ENCODE measurements at regions not wholly inside any gene's neighbourhood (a gene's known extent, or its start where the extent isn't known, plus 50 kb on each side); places are given as distances from the start of the nearest gene placed in this dataset.

DNA sequence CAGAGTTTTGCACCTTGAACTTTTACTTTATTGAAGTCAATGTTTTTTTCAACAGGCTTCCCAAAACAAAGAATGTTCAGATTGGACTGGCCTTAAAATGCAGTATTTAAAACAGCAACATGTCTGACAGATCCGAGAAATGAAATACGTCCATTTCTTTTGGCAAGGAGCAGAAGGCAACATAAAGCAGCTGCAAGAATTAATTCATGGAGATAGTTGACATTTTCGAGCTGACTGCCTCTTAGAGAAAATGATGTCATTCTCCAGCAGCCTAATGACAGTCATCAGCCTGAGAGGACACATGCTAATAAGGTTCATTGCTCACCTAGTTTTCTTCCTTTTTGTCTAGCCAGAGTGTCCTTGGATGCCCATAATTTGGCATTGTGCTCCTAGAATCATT lies 232.2 kb upstream of the SEMA6A start:
- Histone ChIP-seq H3K9me3 (no peaks in the 10 kb centered on the region), H3K36me3 (no peaks in the 10 kb centered on the region), H3K4me1 (no peaks in the 10 kb centered on the region), H3K27ac (no peak overlapping the region), H3K4me3 (replicated peaks in 1 of 3) (no peak overlapping the region), H3K27me3 (no peaks in the 10 kb centered on the region)
- 70 to 87% methylated on average over 3 of the region's 3 CpGs for WGBS, 2 donors
- no peak for DNase-seq
- TF ChIP-seq POLR2A (IDR thresholded peaks at IDR 0.05) = no peak
- TF ChIP-seq, protein P1, sequence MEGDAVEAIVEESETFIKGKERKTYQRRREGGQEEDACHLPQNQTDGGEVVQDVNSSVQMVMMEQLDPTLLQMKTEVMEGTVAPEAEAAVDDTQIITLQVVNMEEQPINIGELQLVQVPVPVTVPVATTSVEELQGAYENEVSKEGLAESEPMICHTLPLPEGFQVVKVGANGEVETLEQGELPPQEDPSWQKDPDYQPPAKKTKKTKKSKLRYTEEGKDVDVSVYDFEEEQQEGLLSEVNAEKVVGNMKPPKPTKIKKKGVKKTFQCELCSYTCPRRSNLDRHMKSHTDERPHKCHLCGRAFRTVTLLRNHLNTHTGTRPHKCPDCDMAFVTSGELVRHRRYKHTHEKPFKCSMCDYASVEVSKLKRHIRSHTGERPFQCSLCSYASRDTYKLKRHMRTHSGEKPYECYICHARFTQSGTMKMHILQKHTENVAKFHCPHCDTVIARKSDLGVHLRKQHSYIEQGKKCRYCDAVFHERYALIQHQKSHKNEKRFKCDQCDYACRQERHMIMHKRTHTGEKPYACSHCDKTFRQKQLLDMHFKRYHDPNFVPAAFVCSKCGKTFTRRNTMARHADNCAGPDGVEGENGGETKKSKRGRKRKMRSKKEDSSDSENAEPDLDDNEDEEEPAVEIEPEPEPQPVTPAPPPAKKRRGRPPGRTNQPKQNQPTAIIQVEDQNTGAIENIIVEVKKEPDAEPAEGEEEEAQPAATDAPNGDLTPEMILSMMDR (IDR thresholded peaks at IDR 0.05) = no peak
- intact Hi-C loops (cut with DNase I) = no loop called here

DNA sequence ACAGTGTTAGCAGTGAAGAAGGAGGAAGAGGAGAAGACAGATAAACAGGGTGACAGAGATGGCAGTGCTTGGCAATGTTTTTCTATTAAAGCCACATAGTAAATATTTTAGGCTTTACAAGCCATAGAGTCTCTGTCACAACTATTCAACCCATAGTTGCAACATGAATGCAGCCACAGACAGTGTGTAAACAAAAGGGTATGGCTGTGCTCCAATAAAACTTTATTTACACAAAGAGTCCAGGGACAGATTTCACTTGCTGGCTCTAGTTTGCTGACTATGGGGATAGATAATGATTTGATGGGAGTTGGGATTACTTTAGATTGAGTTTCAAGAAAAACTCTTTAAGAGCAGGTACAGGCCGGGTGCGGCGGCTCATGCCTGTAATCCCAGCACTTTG lies 224.8 kb upstream of the SEMA6A start:
- H3K4me1 ChIP-seq = no peaks in the 10 kb centered on the region
- H3K27me3 ChIP-seq = no peaks in the 10 kb centered on the region
- TF ChIP-seq POLR2A (IDR thresholded peaks at IDR 0.05) = no peak
- TF ChIP-seq, protein P1 (IDR thresholded peaks at IDR 0.05) = no peak
- H3K36me3 ChIP-seq = no peaks in the 10 kb centered on the region
- whole genome bisulfite sequencing, 2 donors = 94 to 98% methylated on average over 3 of the region's 3 CpGs
- no peak overlapping the region for H3K4me3 ChIP-seq (replicated peaks in 1 of 3)
- H3K27ac ChIP-seq = no peak overlapping the region
- no peaks in the 10 kb centered on the region for H3K9me3 ChIP-seq
- intact Hi-C loops (cut with DNase I) = no loop called here
- no peak for DNase-seq

DNA sequence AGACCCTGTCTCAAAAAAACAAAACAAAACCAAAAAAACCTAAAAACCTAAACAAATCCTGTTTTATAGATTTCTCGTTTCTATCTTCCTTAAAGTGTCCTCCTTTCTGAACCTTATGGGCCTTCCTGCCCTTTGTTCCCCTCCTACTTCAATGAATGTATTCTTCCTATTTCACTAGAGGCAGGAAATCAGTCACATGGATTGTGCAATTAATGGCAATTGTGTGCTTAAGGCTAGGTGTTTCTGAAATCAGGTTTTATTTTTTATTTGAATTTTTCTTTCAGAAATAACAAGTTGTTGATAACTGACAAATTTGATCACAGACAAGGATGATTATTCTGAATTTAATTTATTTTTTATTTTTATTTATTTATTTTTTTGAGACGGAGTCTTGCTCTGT lies 220.6 kb upstream of the SEMA6A start:
- TF ChIP-seq, protein P1 (IDR thresholded peaks at IDR 0.05) = no peak
- no peak for TF ChIP-seq POLR2A (IDR thresholded peaks at IDR 0.05)
- no peaks in the 10 kb centered on the region for H3K27me3 ChIP-seq
- H3K36me3 ChIP-seq = no peaks in the 10 kb centered on the region
- no peak for DNase-seq
- H3K9me3 ChIP-seq = no peaks in the 10 kb centered on the region
- intact Hi-C loops (cut with DNase I) = no loop called here
- H3K4me1 ChIP-seq = no peaks in the 10 kb centered on the region
- WGBS, 2 donors = 83 to 90% methylated on average over 2 of the region's 2 CpGs
- no peak overlapping the region for H3K4me3 ChIP-seq (replicated peaks in 1 of 3)
- H3K27ac ChIP-seq = no peak overlapping the region

DNA sequence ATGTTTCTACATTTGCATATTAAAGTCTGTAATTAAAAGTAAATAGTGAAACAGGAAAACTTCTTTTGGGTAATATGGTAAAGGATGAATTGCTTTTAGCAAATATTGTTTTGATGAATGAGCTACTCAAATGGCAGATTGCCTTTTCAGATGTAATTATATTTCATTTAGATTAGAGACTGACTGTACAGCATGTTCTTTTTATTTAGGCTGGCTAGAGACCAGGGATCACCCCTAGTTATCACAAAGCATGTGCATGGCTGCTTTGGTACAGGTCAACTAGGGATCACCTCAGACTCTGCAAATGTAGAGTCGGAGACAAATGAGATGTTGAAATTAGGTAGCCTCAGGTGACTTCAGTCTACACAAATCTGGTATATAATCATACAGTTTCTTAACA lies 214.9 kb upstream of the SEMA6A start:
- Histone ChIP-seq H3K27ac (no peak overlapping the region), H3K36me3 (no peaks in the 10 kb centered on the region), H3K27me3 (no peaks in the 10 kb centered on the region), H3K9me3 (no peaks in the 10 kb centered on the region), H3K4me1 (no peaks in the 10 kb centered on the region), H3K4me3 (replicated peaks in 1 of 3) (no peak overlapping the region)
- DNase-seq = no peak
- no peak for TF ChIP-seq POLR2A (IDR thresholded peaks at IDR 0.05)
- TF ChIP-seq, protein P1 (IDR thresholded peaks at IDR 0.05) = no peak
- 78 to 95% methylated on average over 1 of the region's 1 CpG for WGBS, 2 donors
- intact Hi-C loops (cut with DNase I) = no loop called here

DNA sequence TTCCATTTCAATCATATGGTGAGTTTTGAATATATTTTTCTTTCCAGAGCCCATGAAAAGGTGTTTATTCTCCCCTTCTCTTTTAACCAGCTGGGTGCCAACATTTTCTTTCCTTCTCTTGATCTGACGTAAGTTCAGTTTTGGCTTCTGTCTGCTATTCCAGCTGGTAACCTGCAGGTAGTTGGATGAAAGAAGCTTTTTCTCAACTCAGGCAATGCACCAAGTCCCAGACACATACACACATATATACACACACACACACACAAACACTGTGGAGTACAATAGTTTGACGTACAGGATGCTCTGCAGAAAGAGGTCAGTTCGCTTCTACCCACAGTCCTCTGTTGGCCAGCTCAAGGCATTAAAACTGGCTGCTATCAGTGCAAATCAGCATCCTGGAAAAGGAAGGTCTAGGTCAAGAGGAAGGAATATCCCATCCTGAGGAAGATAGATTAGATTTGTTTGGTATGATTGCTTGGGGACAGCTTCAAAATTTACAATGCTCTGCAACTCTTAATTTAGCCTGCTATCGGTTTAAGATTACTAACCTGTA lies 214.3 kb upstream of the SEMA6A start:
- no peaks in the 10 kb centered on the region for H3K36me3 ChIP-seq
- no peak for DNase-seq
- no peak overlapping the region for H3K4me3 ChIP-seq (replicated peaks in 1 of 3)
- no peaks in the 10 kb centered on the region for H3K27me3 ChIP-seq
- H3K27ac ChIP-seq = no peak overlapping the region
- no peaks in the 10 kb centered on the region for H3K4me1 ChIP-seq
- no peaks in the 10 kb centered on the region for H3K9me3 ChIP-seq
- TF ChIP-seq, protein P1 (IDR thresholded peaks at IDR 0.05) = no peak
- TF ChIP-seq POLR2A (IDR thresholded peaks at IDR 0.05) = no peak
- intact Hi-C loops (cut with DNase I) = no loop called here
- whole genome bisulfite sequencing, 2 donors = 65 to 68% methylated on average over 4 of the region's 4 CpGs

All from thyroid gland (tissue), 4 donors.